ENCODE measurements at regions not wholly inside any gene's neighbourhood (a gene's known extent, or its start where the extent isn't known, plus 50 kb on each side); places are given as distances from the start of the nearest gene placed in this dataset.

- no peak overlapping the region for H3K27ac Mint-ChIP-seq
- POLR2A ChIA-PET: no interaction called here
- no peaks in the 10 kb centered on the region for H3K27me3 Mint-ChIP-seq
- no peak for DNase-seq
- H3K36me3 Mint-ChIP-seq (ENCODE audit: low read depth): no peaks in the 10 kb centered on the region
- no peaks in the 10 kb centered on the region for H3K4me1 Mint-ChIP-seq
- H3K9me3 Mint-ChIP-seq: peaks cover 7% of the 10 kb centered on the region
- no peak overlapping the region for H3K4me3 Mint-ChIP-seq
- CTCF ChIA-PET: no interaction called here
These were observed 144.6 kb upstream of the ARHGEF9 start for GRCh38 chrX:63929608-63930007.

GRCh38 chrX:63927848-63928247 is 142.8 kb upstream of the ARHGEF9 start:
- no peaks in the 10 kb centered on the region for H3K36me3 Mint-ChIP-seq (ENCODE audit: low read depth)
- no peak for DNase-seq
- H3K27me3 Mint-ChIP-seq: no peaks in the 10 kb centered on the region
- no peak overlapping the region for H3K4me3 Mint-ChIP-seq
- ChIA-PET CTCF (interaction anchor here (1.2 kb wide), 1 partner anchor 9 kb away, joined by 3 read pairs; no protein-coding TSS in a partner anchor), POLR2A (no interaction called here)
- H3K9me3 Mint-ChIP-seq: peaks cover 7% of the 10 kb centered on the region
- H3K27ac Mint-ChIP-seq: no peak overlapping the region
- no peaks in the 10 kb centered on the region for H3K4me1 Mint-ChIP-seq

GRCh38 chrX:63922221-63922620 is 137.2 kb upstream of the ARHGEF9 start:
- no peaks in the 10 kb centered on the region for H3K4me1 Mint-ChIP-seq
- DNase-seq: no peak
- no peak overlapping the region for H3K27ac Mint-ChIP-seq
- peaks cover 14% of the 10 kb centered on the region for H3K9me3 Mint-ChIP-seq
- ChIA-PET POLR2A (no interaction called here), CTCF (no interaction called here)
- H3K36me3 Mint-ChIP-seq (ENCODE audit: low read depth): no peaks in the 10 kb centered on the region
- H3K4me3 Mint-ChIP-seq: no peak overlapping the region
- H3K27me3 Mint-ChIP-seq: no peaks in the 10 kb centered on the region

GRCh38 chrX:63920875-63921274 is 135.9 kb upstream of the ARHGEF9 start:
- DNase-seq: no peak
- H3K27ac Mint-ChIP-seq: no peak overlapping the region
- ChIA-PET CTCF (no interaction called here), POLR2A (no interaction called here)
- H3K4me1 Mint-ChIP-seq: no peaks in the 10 kb centered on the region
- H3K27me3 Mint-ChIP-seq: no peaks in the 10 kb centered on the region
- peaks cover 14% of the 10 kb centered on the region for H3K9me3 Mint-ChIP-seq
- no peak overlapping the region for H3K4me3 Mint-ChIP-seq
- no peaks in the 10 kb centered on the region for H3K36me3 Mint-ChIP-seq (ENCODE audit: low read depth)

GRCh38 chrX:63919081-63919480 is 134.1 kb upstream of the ARHGEF9 start:
- Mint-ChIP-seq H3K9me3 (peaks cover 17% of the 10 kb centered on the region), H3K36me3 (ENCODE audit: low read depth) (no peaks in the 10 kb centered on the region), H3K4me3 (no peak overlapping the region), H3K27ac (no peak overlapping the region), H3K27me3 (no peaks in the 10 kb centered on the region), H3K4me1 (no peaks in the 10 kb centered on the region)
- POLR2A ChIA-PET: no interaction called here
- CTCF ChIA-PET: interaction anchor here (1.0 kb wide), 1 partner anchor 9 kb away, joined by 3 read pairs; no protein-coding TSS in a partner anchor
- no peak for DNase-seq

- Mint-ChIP-seq H3K27ac (no peak overlapping the region), H3K27me3 (no peaks in the 10 kb centered on the region), H3K4me1 (no peaks in the 10 kb centered on the region), H3K9me3 (peaks cover 17% of the 10 kb centered on the region), H3K36me3 (ENCODE audit: low read depth) (no peaks in the 10 kb centered on the region), H3K4me3 (no peak overlapping the region)
- no peak for DNase-seq
- ChIA-PET POLR2A (no interaction called here), CTCF (interaction anchor here (1.0 kb wide), 1 partner anchor 9 kb away, joined by 3 read pairs; no protein-coding TSS in a partner anchor)
These were observed 133.6 kb upstream of the ARHGEF9 start for GRCh38 chrX:63918611-63919010.

- Mint-ChIP-seq H3K27ac (no peak overlapping the region), H3K36me3 (ENCODE audit: low read depth) (no peaks in the 10 kb centered on the region), H3K27me3 (no peaks in the 10 kb centered on the region), H3K4me1 (no peaks in the 10 kb centered on the region), H3K9me3 (peaks cover 21% of the 10 kb centered on the region), H3K4me3 (no peak overlapping the region)
- POLR2A ChIA-PET: no interaction called here
- CTCF ChIA-PET: no interaction called here
- DNase-seq: no peak
These were observed 132.3 kb upstream of the ARHGEF9 start for GRCh38 chrX:63917296-63917695.

- H3K4me3 Mint-ChIP-seq: no peak overlapping the region
- POLR2A ChIA-PET: no interaction called here
- H3K27ac Mint-ChIP-seq: no peak overlapping the region
- peaks cover 13% of the 10 kb centered on the region for H3K9me3 Mint-ChIP-seq
- CTCF ChIA-PET: no interaction called here
- no peaks in the 10 kb centered on the region for H3K36me3 Mint-ChIP-seq (ENCODE audit: low read depth)
- no peak for DNase-seq
- H3K4me1 Mint-ChIP-seq: no peaks in the 10 kb centered on the region
- H3K27me3 Mint-ChIP-seq: no peaks in the 10 kb centered on the region
These were observed 128.7 kb upstream of the ARHGEF9 start for GRCh38 chrX:63913719-63914118.

- Mint-ChIP-seq H3K27ac (no peak overlapping the region), H3K9me3 (peaks cover 11% of the 10 kb centered on the region), H3K36me3 (ENCODE audit: low read depth) (no peaks in the 10 kb centered on the region), H3K4me3 (no peak overlapping the region), H3K4me1 (no peaks in the 10 kb centered on the region), H3K27me3 (no peaks in the 10 kb centered on the region)
- CTCF ChIA-PET: interaction anchor here (0.6 kb wide), 1 partner anchor 1375 kb away, joined by 3 read pairs; no protein-coding TSS in a partner anchor
- no peak for DNase-seq
- POLR2A ChIA-PET: no interaction called here
These were observed 104.0 kb upstream of the ARHGEF9 start for GRCh38 chrX:63889001-63889400.

GRCh38 chrX:63884821-63885790 is 100.1 kb upstream of the ARHGEF9 start:
- H3K4me3 Mint-ChIP-seq: no peak overlapping the region
- H3K27me3 Mint-ChIP-seq: no peaks in the 10 kb centered on the region
- H3K27ac Mint-ChIP-seq: no peak overlapping the region
- no peaks in the 10 kb centered on the region for H3K36me3 Mint-ChIP-seq (ENCODE audit: low read depth)
- ChIA-PET CTCF (no interaction called here), POLR2A (no interaction called here)
- no peaks in the 10 kb centered on the region for H3K4me1 Mint-ChIP-seq
- DNase-seq: no peak
- peaks cover 8% of the 10 kb centered on the region for H3K9me3 Mint-ChIP-seq

GRCh38 chrX:63869506-63869905 is 84.5 kb upstream of the ARHGEF9 start:
- no peak overlapping the region for H3K27ac Mint-ChIP-seq
- no peaks in the 10 kb centered on the region for H3K27me3 Mint-ChIP-seq
- H3K36me3 Mint-ChIP-seq (ENCODE audit: low read depth): no peaks in the 10 kb centered on the region
- H3K4me1 Mint-ChIP-seq: no peaks in the 10 kb centered on the region
- DNase-seq: no peak
- no peak overlapping the region for H3K4me3 Mint-ChIP-seq
- no peaks in the 10 kb centered on the region for H3K9me3 Mint-ChIP-seq
- ChIA-PET POLR2A (no interaction called here), CTCF (no interaction called here)

- ChIA-PET CTCF (no interaction called here), POLR2A (no interaction called here)
- no peaks in the 10 kb centered on the region for H3K36me3 Mint-ChIP-seq (ENCODE audit: low read depth)
- no peak overlapping the region for H3K27ac Mint-ChIP-seq
- DNase-seq: no peak
- H3K4me3 Mint-ChIP-seq: no peak overlapping the region
- H3K27me3 Mint-ChIP-seq: no peaks in the 10 kb centered on the region
- H3K9me3 Mint-ChIP-seq: no peaks in the 10 kb centered on the region
- no peaks in the 10 kb centered on the region for H3K4me1 Mint-ChIP-seq
These were observed 70.9 kb upstream of the ARHGEF9 start for GRCh38 chrX:63855896-63856295.

GRCh38 chrX:63835361-63835760 is 50.3 kb upstream of the ARHGEF9 start:
- Mint-ChIP-seq H3K4me1 (no peaks in the 10 kb centered on the region), H3K36me3 (ENCODE audit: low read depth) (no peaks in the 10 kb centered on the region), H3K9me3 (peaks cover 2% of the 10 kb centered on the region), H3K4me3 (no peak overlapping the region), H3K27ac (no peak overlapping the region), H3K27me3 (no peaks in the 10 kb centered on the region)
- CTCF ChIA-PET: no interaction called here
- POLR2A ChIA-PET: no interaction called here
- no peak for DNase-seq

All from activated CD4-positive, alpha-beta T cell treated with anti-CD3 and anti-CD28 coated beads, Interleukin-2, amount 10 ng/mL, durations not matched to agents 7 days and 5 days (primary cell).